Retinal pigment epithelial cell (primary cell): ENCODE measurements at regions not wholly inside any gene's neighbourhood (a gene's known extent, or its start where the extent isn't known, plus 50 kb on each side); places are given as distances from the start of the nearest gene placed in this dataset.

ENCODE experiments used
- DNase-seq: peaks from one replicate; pipeline ENCODE4 v3.0.0-alpha.2; 2010; ENCODE audit warnings: low read depth
- H3K4me3 ChIP-seq: 2 replicates; pipeline ENCODE4 v1.5.1; 2011; ENCODE audit warnings: mild to moderate bottlenecking, low read length, control low read depth, moderate library complexity
- TF ChIP-seq, protein P1 (sequence below): conservative IDR thresholded peaks from 2 replicates; pipeline ENCODE4 v1.5.1; 2011; ENCODE audit warnings: low read depth, low read length, control low read depth, inconsistent platforms

DNA sequence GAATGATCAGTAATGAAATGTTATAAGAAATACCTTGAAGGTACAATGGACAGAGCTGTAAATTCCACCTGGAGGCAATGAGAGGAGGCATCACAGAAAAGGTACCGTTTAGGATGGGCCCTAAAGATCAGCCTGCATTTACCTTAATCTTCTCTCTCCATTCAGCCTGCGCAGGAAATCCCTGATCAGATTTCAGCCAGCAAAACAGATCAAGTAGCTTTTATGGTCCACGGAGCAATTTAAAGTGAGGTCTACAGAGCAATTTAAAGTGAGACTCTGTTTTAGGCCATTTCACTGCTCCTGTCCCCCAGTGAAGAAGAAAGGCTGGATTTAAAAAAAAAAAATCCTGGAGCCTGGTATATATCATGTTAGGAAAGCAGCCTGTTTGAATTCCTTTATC lies 195.1 kb upstream of the VCX start:
- H3K4me3 ChIP-seq = no peak overlapping the region
- TF ChIP-seq, protein P1, sequence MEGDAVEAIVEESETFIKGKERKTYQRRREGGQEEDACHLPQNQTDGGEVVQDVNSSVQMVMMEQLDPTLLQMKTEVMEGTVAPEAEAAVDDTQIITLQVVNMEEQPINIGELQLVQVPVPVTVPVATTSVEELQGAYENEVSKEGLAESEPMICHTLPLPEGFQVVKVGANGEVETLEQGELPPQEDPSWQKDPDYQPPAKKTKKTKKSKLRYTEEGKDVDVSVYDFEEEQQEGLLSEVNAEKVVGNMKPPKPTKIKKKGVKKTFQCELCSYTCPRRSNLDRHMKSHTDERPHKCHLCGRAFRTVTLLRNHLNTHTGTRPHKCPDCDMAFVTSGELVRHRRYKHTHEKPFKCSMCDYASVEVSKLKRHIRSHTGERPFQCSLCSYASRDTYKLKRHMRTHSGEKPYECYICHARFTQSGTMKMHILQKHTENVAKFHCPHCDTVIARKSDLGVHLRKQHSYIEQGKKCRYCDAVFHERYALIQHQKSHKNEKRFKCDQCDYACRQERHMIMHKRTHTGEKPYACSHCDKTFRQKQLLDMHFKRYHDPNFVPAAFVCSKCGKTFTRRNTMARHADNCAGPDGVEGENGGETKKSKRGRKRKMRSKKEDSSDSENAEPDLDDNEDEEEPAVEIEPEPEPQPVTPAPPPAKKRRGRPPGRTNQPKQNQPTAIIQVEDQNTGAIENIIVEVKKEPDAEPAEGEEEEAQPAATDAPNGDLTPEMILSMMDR = no peak
- DNase-seq = no peak

DNA sequence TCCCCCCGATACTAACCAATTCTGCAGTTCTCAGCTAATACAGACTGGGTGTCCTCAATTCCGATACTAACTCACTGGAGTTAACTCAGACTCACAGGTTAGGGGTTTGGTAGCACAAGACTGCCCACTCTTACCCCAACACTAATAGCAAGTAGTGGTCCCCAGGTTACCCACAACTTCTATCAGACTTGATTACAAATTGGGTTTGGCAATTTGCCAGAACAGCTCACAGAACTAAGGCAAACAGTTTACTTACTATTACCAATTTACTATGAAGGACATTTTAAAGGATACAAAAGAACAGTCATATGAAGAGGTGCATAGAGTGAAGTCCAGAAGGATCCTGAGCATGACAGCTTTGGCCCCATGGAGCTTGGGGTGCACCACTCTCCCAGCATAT lies 201.8 kb upstream of the VCX start:
- TF ChIP-seq, protein P1 = no peak
- DNase-seq = no peak
- H3K4me3 ChIP-seq = no peak overlapping the region

DNA sequence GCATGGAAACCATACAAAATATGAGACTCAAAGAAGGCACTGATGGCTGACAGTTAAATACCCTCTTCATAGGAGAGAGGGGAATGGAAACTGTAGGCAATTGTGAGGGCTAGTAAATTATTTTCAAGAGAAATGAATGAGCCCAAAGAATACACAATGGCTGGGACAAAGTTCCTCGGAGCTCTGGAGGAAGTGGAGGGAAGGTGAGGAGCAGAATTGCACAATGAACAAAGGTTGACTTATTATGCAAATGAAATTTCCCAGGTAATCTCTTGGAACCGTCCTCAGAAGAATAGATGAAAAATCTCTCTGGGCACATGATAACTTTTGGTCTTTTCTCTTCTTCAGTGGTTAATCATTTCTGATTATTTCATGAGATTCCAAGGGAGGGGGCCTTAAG lies 202.6 kb upstream of the VCX start:
- no peak for DNase-seq
- TF ChIP-seq, protein P1 = no peak
- H3K4me3 ChIP-seq = no peak overlapping the region

DNA sequence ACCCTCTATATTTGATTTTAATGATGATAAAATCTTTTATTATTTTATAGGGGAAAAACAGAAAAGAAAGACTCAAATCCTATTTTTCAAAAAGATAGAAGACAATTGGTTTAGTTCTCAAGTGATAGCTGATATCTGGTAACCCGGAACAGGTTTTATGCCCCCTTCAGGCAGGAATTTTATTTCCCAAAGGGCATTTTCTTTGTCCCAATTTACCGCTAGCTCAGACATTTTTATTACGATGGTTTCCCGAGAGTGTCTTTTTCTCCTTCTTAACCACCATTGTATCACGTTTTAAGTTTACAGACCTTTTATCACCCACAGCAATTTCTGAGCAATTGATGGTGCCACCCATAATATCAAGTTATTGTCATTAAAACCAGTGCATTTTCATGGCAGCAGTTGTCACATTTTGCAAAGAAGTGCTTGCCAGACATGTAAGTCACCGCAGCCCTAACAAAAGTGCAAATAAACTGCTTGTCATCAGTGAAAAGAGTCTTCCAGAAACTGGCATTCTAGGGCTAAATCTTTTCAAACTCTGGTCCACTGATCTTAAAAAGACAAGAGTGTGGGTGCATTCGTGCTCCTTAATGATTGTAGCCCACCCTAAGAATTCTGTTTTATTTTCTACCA lies 204.8 kb upstream of the VCX start:
- TF ChIP-seq, protein P1 = no peak
- no peak for DNase-seq
- H3K4me3 ChIP-seq = no peak overlapping the region

DNA sequence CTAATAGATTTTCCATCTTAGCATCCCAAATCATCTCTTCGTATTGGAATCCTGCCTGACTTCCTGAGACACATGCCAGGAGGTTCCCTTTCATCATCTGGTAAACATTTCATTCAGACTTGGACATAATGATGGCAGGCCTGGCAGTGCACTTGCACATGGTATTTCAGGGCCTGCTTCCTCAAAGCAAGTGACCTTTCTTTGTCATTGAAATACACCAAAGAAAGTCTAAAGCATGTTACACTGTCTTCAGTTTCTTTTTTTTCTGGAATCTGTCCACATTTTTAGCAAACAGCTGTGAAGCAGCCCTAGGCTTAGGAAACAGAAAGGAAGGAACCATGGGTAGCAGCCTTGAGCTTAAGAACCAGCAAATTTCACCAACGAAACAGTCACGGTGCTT lies 205.9 kb upstream of the VCX start:
- DNase-seq = no peak
- TF ChIP-seq, protein P1 = no peak
- H3K4me3 ChIP-seq = no peak overlapping the region

DNA sequence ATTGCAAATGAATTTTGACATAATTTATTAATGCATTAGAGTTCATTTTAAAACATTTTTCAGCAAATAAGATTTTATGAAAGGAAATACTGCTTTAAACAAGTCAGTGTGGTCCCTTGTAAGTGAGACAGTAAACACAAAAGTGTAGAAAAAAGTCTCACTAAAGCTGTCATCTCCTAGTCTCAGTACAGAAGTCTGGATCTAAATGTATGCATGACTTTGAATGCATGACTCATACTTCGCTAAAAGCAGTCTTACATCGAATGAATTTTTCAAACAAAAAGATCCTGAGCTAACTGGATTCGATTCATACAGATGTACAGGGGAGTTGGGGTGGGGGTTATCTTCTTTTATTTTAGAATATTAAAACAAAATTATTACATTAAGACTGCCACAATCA lies 207.4 kb upstream of the VCX start:
- TF ChIP-seq, protein P1 = no peak
- no peak overlapping the region for H3K4me3 ChIP-seq
- DNase-seq = no peak

DNA sequence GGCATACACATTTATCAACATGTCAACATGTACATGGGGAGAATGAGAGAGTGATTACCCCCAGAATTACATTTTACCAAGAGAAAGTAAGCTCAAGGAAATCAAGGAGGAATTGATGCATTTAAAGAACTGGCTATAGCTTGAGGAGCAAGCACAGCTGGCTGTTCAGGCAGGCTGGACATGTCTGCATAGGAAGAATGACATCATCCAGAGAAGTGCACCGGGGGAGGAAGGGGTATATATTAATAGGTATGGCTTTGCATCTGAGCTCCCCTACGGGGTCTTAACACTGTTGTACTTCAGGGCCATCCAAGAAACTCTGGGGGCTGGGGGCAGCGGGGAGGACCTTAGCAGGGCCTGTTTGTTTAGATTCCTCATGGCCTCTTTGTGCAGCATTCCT lies 222.4 kb upstream of the VCX start:
- TF ChIP-seq, protein P1 = no peak
- no peak overlapping the region for H3K4me3 ChIP-seq
- DNase-seq = no peak
